GM13976 (cell line): ENCODE measurements at regions not wholly inside any gene's neighbourhood (a gene's known extent, or its start where the extent isn't known, plus 50 kb on each side); places are given as distances from the start of the nearest gene placed in this dataset.

ENCODE experiments used
- DNase-seq: peaks from one replicate; pipeline ENCODE4 v3.0.0; 2012; ENCODE audit warnings: low spot score
- CTCF ChIP-seq: IDR thresholded peaks from 2 replicates; pipeline ENCODE4 v1.5.1; 2012; ENCODE audit warnings: borderline replicate concordance, mild to moderate bottlenecking; ENCODE audit not compliant: insufficient read depth; ENCODE audit errors: extremely low read depth, missing control alignments, control extremely low read depth
- in situ Hi-C: fragments of 300-500 bp; cut with MboI; formaldehyde crosslinking; loops from one replicate; pipeline ENCODE4 v1.12.0; 2022; ENCODE audit warnings: low sequenced_read_pairs, mixed read lengths, inconsistent platforms; ENCODE audit not compliant: unreplicated experiment

GRCh38 chr5:105931881-105932421 is 1738.8 kb downstream of the EFNA5 start:
- DNase-seq, result no peak
- no peak for TF ChIP-seq CTCF
- in situ Hi-C loops, result no loop called here

- no peak for TF ChIP-seq CTCF
- in situ Hi-C loops, result no loop called here
- no peak for DNase-seq
Observed at GRCh38 chr5:105929858-105930257, 1740.9 kb downstream of the EFNA5 start.

- no peak for DNase-seq
- in situ Hi-C loops, result no loop called here
- TF ChIP-seq CTCF, result no peak
Observed at GRCh38 chr5:105924366-105924765, 1746.4 kb downstream of the EFNA5 start.

GRCh38 chr5:105922574-105922973 is 1748.2 kb downstream of the EFNA5 start:
- in situ Hi-C loops, result no loop called here
- TF ChIP-seq CTCF, result no peak
- no peak for DNase-seq

GRCh38 chr5:105922080-105922479 is 1748.7 kb downstream of the EFNA5 start:
- in situ Hi-C loops, result no loop called here
- no peak for TF ChIP-seq CTCF
- DNase-seq, result no peak

GRCh38 chr5:105917189-105917588 is 1753.5 kb downstream of the EFNA5 start:
- no peak for TF ChIP-seq CTCF
- in situ Hi-C loops, result no loop called here
- DNase-seq, result no peak

- no peak for DNase-seq
- no peak for TF ChIP-seq CTCF
- in situ Hi-C loops, result no loop called here
Observed at GRCh38 chr5:105907016-105907415, 1763.7 kb downstream of the EFNA5 start.
